ENCODE measurements at regions not wholly inside any gene's neighbourhood (a gene's known extent, or its start where the extent isn't known, plus 50 kb on each side); places are given as distances from the start of the nearest gene placed in this dataset.
A peak's percentile ranks its signal among the peaks of the same experiment; 100 is the strongest.
"Not testable (repeated sequence)": the region's sequence is repeated elsewhere in the genome, so short reads cannot be mapped to it uniquely, and the experiment has no call there.

GRCh38 chr5:87195104-87195591, 72.5 kb upstream of the RASA1 start:
- no peak for DNase-seq (ENCODE audit: low read depth, low spot score)

- DNase-seq (ENCODE audit: low read depth, low spot score) = no peak
Measured at GRCh38 chr5:87195616-87196015, 72.1 kb upstream of the RASA1 start.

DNA sequence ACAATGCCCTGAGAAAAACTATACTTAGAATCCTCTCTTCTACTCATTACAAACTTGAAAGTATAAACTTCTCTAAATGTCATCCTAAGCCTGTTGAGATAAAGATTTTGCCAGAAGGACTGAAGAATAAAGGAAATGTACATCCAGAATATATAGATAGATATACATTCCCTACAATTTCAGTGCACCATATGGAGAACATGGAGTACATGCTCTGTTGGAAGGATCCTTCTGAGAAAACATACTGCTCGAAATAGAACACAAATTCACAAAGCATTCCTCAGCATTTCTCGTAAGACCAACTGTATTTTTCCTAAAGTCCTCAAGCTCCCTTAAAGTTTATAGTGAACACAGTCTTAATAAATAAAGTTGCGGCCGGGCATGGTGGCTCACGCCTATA, 69.7 kb upstream of the RASA1 start:
- no peak for DNase-seq (ENCODE audit: low read depth, low spot score)

- DNase-seq (ENCODE audit: low read depth, low spot score) = not testable (repeated sequence)
Measured at GRCh38 chr5:87199246-87199645, 68.4 kb upstream of the RASA1 start.

- not testable (repeated sequence) for DNase-seq (ENCODE audit: low read depth, low spot score)
Measured at GRCh38 chr5:87199704-87200103, 68.0 kb upstream of the RASA1 start.

DNA sequence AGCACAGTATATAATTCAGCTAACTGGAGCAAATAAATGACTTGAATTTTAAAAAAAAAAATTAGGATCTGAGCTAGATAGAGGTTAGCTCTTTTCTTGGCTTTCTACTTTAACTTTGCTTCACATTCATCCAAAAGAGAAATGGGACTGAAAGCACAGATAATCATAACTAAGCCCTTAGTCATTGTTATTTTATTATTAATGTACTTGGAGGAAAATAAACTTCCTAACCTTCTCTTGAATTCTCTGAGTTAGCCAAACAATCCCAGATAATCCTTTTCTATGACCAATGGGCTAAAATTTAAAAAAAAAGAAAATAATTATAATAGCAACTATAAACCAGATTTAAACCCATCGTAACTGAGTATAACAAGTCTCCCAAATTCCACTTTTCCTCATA, 57.6 kb upstream of the RASA1 start:
- no peak for DNase-seq (ENCODE audit: low read depth, low spot score)

- no peak for DNase-seq (ENCODE audit: low read depth, low spot score)
Measured at GRCh38 chr5:87210743-87211142, 56.9 kb upstream of the RASA1 start.

GRCh38 chr5:87211676-87212075, 56.0 kb upstream of the RASA1 start:
- DNase-seq (ENCODE audit: low read depth, low spot score) = no peak

- not testable (repeated sequence) for DNase-seq (ENCODE audit: low read depth, low spot score)
Measured at GRCh38 chr5:87212183-87212582, 55.5 kb upstream of the RASA1 start.

GRCh38 chr5:87217480-87217879, 50.2 kb upstream of the RASA1 start:
- peak; percentile 19 for DNase-seq (ENCODE audit: low read depth, low spot score)
